ENCODE measurements at regions not wholly inside any gene's neighbourhood (a gene's known extent, or its start where the extent isn't known, plus 50 kb on each side); places are given as distances from the start of the nearest gene placed in this dataset.
"Not testable (repeated sequence)": the region's sequence is repeated elsewhere in the genome, so short reads cannot be mapped to it uniquely, and the experiment has no call there.

GRCh38 chr14:105885561-105886320 lies 359.4 kb downstream of the TMEM121 start:
- no peak for DNase-seq (ENCODE audit: low read depth, low spot score)

GRCh38 chr14:105886791-105887191 lies 360.4 kb downstream of the TMEM121 start:
- not testable (repeated sequence) for DNase-seq (ENCODE audit: low read depth, low spot score)

- no peak for DNase-seq (ENCODE audit: low read depth, low spot score)
These were observed 361.3 kb downstream of the TMEM121 start for GRCh38 chr14:105887692-105888091.

GRCh38 chr14:105888151-105888550 lies 361.8 kb downstream of the TMEM121 start:
- DNase-seq (ENCODE audit: low read depth, low spot score) = no peak

GRCh38 chr14:105888784-105889665 lies 362.6 kb downstream of the TMEM121 start:
- no peak for DNase-seq (ENCODE audit: low read depth, low spot score)

- no peak for DNase-seq (ENCODE audit: low read depth, low spot score)
These were observed 363.5 kb downstream of the TMEM121 start for GRCh38 chr14:105889666-105890473.

- no peak for DNase-seq (ENCODE audit: low read depth, low spot score)
These were observed 364.3 kb downstream of the TMEM121 start for GRCh38 chr14:105890474-105891220.

- no peak for DNase-seq (ENCODE audit: low read depth, low spot score)
These were observed 364.8 kb downstream of the TMEM121 start for GRCh38 chr14:105891221-105891602.

GRCh38 chr14:105891631-105892452 lies 365.5 kb downstream of the TMEM121 start:
- no peak for DNase-seq (ENCODE audit: low read depth, low spot score)

- not testable (repeated sequence) for DNase-seq (ENCODE audit: low read depth, low spot score)
These were observed 366.4 kb downstream of the TMEM121 start for GRCh38 chr14:105892453-105893441.

GRCh38 chr14:105893686-105894085 lies 367.3 kb downstream of the TMEM121 start:
- not testable (repeated sequence) for DNase-seq (ENCODE audit: low read depth, low spot score)

GRCh38 chr14:105894125-105894977 lies 368.0 kb downstream of the TMEM121 start:
- no peak for DNase-seq (ENCODE audit: low read depth, low spot score)

- DNase-seq (ENCODE audit: low read depth, low spot score) = no peak
These were observed 368.8 kb downstream of the TMEM121 start for GRCh38 chr14:105894978-105895881.

- not testable (repeated sequence) for DNase-seq (ENCODE audit: low read depth, low spot score)
These were observed 369.8 kb downstream of the TMEM121 start for GRCh38 chr14:105896206-105896605.

- DNase-seq (ENCODE audit: low read depth, low spot score) = not testable (repeated sequence)
These were observed 370.8 kb downstream of the TMEM121 start for GRCh38 chr14:105896961-105897724.

- DNase-seq (ENCODE audit: low read depth, low spot score) = no peak
These were observed 371.3 kb downstream of the TMEM121 start for GRCh38 chr14:105897725-105898113.

Data from iPS DF 19.7 (cell line).